ENCODE measurements at regions not wholly inside any gene's neighbourhood (a gene's known extent, or its start where the extent isn't known, plus 50 kb on each side); places are given as distances from the start of the nearest gene placed in this dataset.

- TF ChIP-seq GABPA (IDR thresholded peaks at IDR 0.05; ENCODE audit: low read depth) (no peak), CTCF (IDR thresholded peaks at IDR 0.05; ENCODE audit: insufficient read depth, low read length) (no peak), POLR2AphosphoS5 (IDR thresholded peaks at IDR 0.05; ENCODE audit: low read depth) (no peak), SPI1 (IDR thresholded peaks at IDR 0.05; ENCODE audit: borderline replicate concordance, low read depth) (no peak)
- TF ChIP-seq, protein P1, sequence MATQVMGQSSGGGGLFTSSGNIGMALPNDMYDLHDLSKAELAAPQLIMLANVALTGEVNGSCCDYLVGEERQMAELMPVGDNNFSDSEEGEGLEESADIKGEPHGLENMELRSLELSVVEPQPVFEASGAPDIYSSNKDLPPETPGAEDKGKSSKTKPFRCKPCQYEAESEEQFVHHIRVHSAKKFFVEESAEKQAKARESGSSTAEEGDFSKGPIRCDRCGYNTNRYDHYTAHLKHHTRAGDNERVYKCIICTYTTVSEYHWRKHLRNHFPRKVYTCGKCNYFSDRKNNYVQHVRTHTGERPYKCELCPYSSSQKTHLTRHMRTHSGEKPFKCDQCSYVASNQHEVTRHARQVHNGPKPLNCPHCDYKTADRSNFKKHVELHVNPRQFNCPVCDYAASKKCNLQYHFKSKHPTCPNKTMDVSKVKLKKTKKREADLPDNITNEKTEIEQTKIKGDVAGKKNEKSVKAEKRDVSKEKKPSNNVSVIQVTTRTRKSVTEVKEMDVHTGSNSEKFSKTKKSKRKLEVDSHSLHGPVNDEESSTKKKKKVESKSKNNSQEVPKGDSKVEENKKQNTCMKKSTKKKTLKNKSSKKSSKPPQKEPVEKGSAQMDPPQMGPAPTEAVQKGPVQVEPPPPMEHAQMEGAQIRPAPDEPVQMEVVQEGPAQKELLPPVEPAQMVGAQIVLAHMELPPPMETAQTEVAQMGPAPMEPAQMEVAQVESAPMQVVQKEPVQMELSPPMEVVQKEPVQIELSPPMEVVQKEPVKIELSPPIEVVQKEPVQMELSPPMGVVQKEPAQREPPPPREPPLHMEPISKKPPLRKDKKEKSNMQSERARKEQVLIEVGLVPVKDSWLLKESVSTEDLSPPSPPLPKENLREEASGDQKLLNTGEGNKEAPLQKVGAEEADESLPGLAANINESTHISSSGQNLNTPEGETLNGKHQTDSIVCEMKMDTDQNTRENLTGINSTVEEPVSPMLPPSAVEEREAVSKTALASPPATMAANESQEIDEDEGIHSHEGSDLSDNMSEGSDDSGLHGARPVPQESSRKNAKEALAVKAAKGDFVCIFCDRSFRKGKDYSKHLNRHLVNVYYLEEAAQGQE (IDR thresholded peaks at IDR 0.05; ENCODE audit: insufficient replicate concordance, low read depth), result no peak
Observed at GRCh38 chr2:146934921-146935320, 909.9 kb upstream of the ACVR2A start.

Measured in HL-60 (cell line).